GM12865 (cell line): ENCODE measurements at regions not wholly inside any gene's neighbourhood (a gene's known extent, or its start where the extent isn't known, plus 50 kb on each side); places are given as distances from the start of the nearest gene placed in this dataset.

ENCODE experiments used
- DNase-seq: peaks from one replicate; pipeline ENCODE4 v3.0.0; 2010; ENCODE audit warnings: low read depth
- H3K4me3 ChIP-seq: 2 replicates; pipeline ENCODE4 v1.5.1; 2011; ENCODE audit warnings: mild to moderate bottlenecking, low read depth, low read length, control low read depth
- CTCF ChIP-seq: IDR thresholded peaks from 2 replicates; pipeline ENCODE4 v1.5.1; 2011; ENCODE audit warnings: low read length, control low read depth, low read depth, inconsistent platforms; ENCODE audit not compliant: insufficient read depth; ENCODE audit errors: missing control alignments

DNA sequence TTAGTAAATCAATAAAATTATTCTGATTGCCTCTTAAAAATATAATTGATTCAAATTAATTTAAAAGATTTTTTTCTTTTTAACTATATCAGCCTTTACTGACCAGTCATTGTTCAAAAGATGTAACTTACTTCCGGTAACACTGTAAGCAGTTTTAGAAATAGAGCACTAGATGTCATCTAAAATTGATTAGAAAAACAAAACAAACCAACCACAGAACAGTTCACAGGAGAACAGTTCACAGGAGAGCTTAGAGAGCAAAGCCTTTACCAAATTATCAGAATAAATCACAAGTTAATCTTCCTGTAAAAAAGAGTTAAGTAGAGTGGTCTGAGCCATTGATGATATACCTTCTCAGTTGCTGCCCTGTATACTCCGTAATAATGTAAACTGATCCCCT lies 133.3 kb upstream of the DGKB start:
- DNase-seq = no peak
- H3K4me3 ChIP-seq = no peak overlapping the region
- no peak for TF ChIP-seq CTCF

DNA sequence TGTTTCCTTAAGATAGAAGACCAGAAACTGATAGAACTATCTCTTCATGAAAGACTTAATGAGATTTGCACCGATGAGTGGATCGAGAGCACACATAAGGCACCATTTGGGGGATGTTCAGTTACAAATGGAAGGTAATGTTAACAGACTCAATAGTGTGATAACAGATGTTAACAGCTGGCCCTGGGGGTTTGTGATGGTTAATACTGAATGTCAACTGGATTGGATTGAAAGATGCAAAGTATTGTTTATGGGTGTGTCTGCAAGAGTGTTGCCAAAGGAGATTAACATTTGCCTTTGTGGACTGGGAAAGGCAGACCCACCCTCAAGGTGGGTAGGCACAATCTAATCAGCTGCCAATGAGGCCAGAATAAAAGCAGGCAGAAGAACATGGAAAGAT lies 130.5 kb upstream of the DGKB start:
- DNase-seq = no peak
- no peak overlapping the region for H3K4me3 ChIP-seq
- TF ChIP-seq CTCF = no peak

GRCh38 chr7:15018981-15019380 lies 116.4 kb upstream of the DGKB start:
- no peak for TF ChIP-seq CTCF
- H3K4me3 ChIP-seq = no peak overlapping the region
- DNase-seq = no peak

- no peak for TF ChIP-seq CTCF
- no peak overlapping the region for H3K4me3 ChIP-seq
- no peak for DNase-seq
These were observed 114.2 kb upstream of the DGKB start for GRCh38 chr7:15016766-15017165.

DNA sequence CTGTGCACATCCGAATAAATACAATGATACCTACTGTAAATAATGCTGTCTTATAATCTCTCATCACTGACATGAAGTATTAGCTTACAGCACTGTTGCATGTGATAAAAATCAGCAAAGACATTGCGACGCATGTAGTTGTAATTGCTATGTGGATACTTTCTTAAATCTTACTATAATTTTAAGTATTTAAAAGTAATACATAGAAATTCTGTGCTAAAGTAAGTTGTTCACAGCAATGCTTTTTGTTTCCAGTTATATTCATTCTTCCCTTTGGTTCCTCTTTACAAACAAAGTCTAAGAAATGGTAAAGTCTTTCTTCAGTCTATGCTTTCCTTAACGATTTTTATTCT lies 113.7 kb upstream of the DGKB start:
- no peak for TF ChIP-seq CTCF
- no peak for DNase-seq
- no peak overlapping the region for H3K4me3 ChIP-seq

- no peak overlapping the region for H3K4me3 ChIP-seq
- peak; percentile 64 for DNase-seq
- peak; percentile 45 for TF ChIP-seq CTCF
These were observed 113.2 kb upstream of the DGKB start for GRCh38 chr7:15015545-15016314.

- DNase-seq = no peak
- H3K4me3 ChIP-seq = no peak overlapping the region
- TF ChIP-seq CTCF = no peak
These were observed 109.6 kb upstream of the DGKB start for GRCh38 chr7:15012135-15012534.
